ENCODE measurements at regions not wholly inside any gene's neighbourhood (a gene's known extent, or its start where the extent isn't known, plus 50 kb on each side); places are given as distances from the start of the nearest gene placed in this dataset.
"Not testable (repeated sequence)": the region's sequence is repeated elsewhere in the genome, so short reads cannot be mapped to it uniquely, and the experiment has no call there.

GRCh38 chr20:53891306-53891894 is 179.0 kb downstream of the BCAS1 start:
- DNase-seq, result no peak

GRCh38 chr20:53890443-53891305 is 179.7 kb downstream of the BCAS1 start:
- no peak for DNase-seq

GRCh38 chr20:53889411-53890148 is 180.8 kb downstream of the BCAS1 start:
- no peak for DNase-seq

GRCh38 chr20:53888951-53889350 is 181.4 kb downstream of the BCAS1 start:
- DNase-seq, result no peak

- no peak for DNase-seq
These were observed 181.9 kb downstream of the BCAS1 start for GRCh38 chr20:53888510-53888909.

GRCh38 chr20:53887973-53888372 is 182.4 kb downstream of the BCAS1 start:
- DNase-seq, result no peak

- no peak for DNase-seq
These were observed 185.4 kb downstream of the BCAS1 start for GRCh38 chr20:53884859-53885541.

GRCh38 chr20:53883098-53883911 is 187.1 kb downstream of the BCAS1 start:
- DNase-seq, result no peak

- DNase-seq, result not testable (repeated sequence)
These were observed 187.9 kb downstream of the BCAS1 start for GRCh38 chr20:53882438-53882986.

GRCh38 chr20:53881362-53881761 is 189.0 kb downstream of the BCAS1 start:
- DNase-seq, result no peak

GRCh38 chr20:53880108-53880641 is 190.2 kb downstream of the BCAS1 start:
- no peak for DNase-seq

GRCh38 chr20:53879048-53879684 is 191.2 kb downstream of the BCAS1 start:
- DNase-seq, result no peak

GRCh38 chr20:53878262-53879047 is 191.9 kb downstream of the BCAS1 start:
- DNase-seq, result no peak

- no peak for DNase-seq
These were observed 193.4 kb downstream of the BCAS1 start for GRCh38 chr20:53876956-53877355.

- DNase-seq, result no peak
These were observed 193.9 kb downstream of the BCAS1 start for GRCh38 chr20:53876470-53876869.

- DNase-seq, result no peak
These were observed 194.9 kb downstream of the BCAS1 start for GRCh38 chr20:53875452-53875851.

GRCh38 chr20:53874706-53875105 is 195.7 kb downstream of the BCAS1 start:
- DNase-seq, result no peak

GRCh38 chr20:53874104-53874503 is 196.3 kb downstream of the BCAS1 start:
- DNase-seq, result no peak

GRCh38 chr20:53873230-53873604 is 197.2 kb downstream of the BCAS1 start:
- no peak for DNase-seq

- DNase-seq, result no peak
These were observed 197.7 kb downstream of the BCAS1 start for GRCh38 chr20:53872561-53873229.
